IgD-negative memory B cell (primary cell): ENCODE measurements at regions not wholly inside any gene's neighbourhood (a gene's known extent, or its start where the extent isn't known, plus 50 kb on each side); places are given as distances from the start of the nearest gene placed in this dataset.

ENCODE experiments used
- H3K27ac Mint-ChIP-seq, 3 donors: one replicate each; pipeline ENCODE4 v1.8.0; 2020 to 2022; ENCODE audit warnings: mild to moderate bottlenecking in 3 of 3, mixed read lengths in 3 of 3, moderate library complexity in 1 of 3
- H3K27me3 Mint-ChIP-seq: one replicate; pipeline ENCODE4 v1.8.0; 2021; ENCODE audit warnings: mixed read lengths
- H3K36me3 Mint-ChIP-seq: one replicate; pipeline ENCODE4 v1.8.0; 2020; ENCODE audit warnings: mild to moderate bottlenecking, mixed read lengths
- H3K4me1 Mint-ChIP-seq, 3 donors: one replicate each; pipeline ENCODE4 v1.8.0; 2020 to 2022; ENCODE audit warnings: mixed read lengths in 3 of 3, mild to moderate bottlenecking in 1 of 3
- H3K4me3 Mint-ChIP-seq, 4 donors: one replicate each; pipeline ENCODE4 v1.8.0; 2020 to 2022; ENCODE audit warnings: mild to moderate bottlenecking in 4 of 4, mixed read lengths in 4 of 4, moderate library complexity in 3 of 4
- H3K9me3 Mint-ChIP-seq, 3 donors: one replicate each; pipeline ENCODE4 v1.8.0; 2020 to 2021; ENCODE audit warnings: mixed read lengths in 3 of 3, mild to moderate bottlenecking in 1 of 3

- Mint-ChIP-seq H3K4me1 (peaks cover 40 to 55% (median 55%) of the 10 kb centered on the region in 3 donors), H3K27me3 (no peaks in the 10 kb centered on the region), H3K9me3 (no peaks in the 10 kb centered on the region), H3K27ac (peak overlapping the region in 2 of 3 donors; percentile 57 to 91), H3K36me3 (peaks cover 2% of the 10 kb centered on the region), H3K4me3 (peak overlapping the region in 2 of 4 donors; percentile 22 to 25)
These were observed 54.7 kb upstream of the CAB39 start for GRCh38 chr2:230657906-230658305.

- H3K36me3 Mint-ChIP-seq: peaks cover 2% of the 10 kb centered on the region
- peak overlapping the region in 2 of 3 donors; percentile 75 to 78 for H3K27ac Mint-ChIP-seq
- H3K4me3 Mint-ChIP-seq: peak overlapping the region in 3 of 4 donors; percentile 21 to 55 (median 22)
- H3K27me3 Mint-ChIP-seq: no peaks in the 10 kb centered on the region
- no peaks in the 10 kb centered on the region for H3K9me3 Mint-ChIP-seq
- peaks cover 45 to 61% (median 61%) of the 10 kb centered on the region in 3 donors for H3K4me1 Mint-ChIP-seq
These were observed 54.1 kb upstream of the CAB39 start for GRCh38 chr2:230658577-230658876.

GRCh38 chr2:230658877-230659652 lies 53.6 kb upstream of the CAB39 start:
- peaks cover 2% of the 10 kb centered on the region for H3K36me3 Mint-ChIP-seq
- peak overlapping the region; percentile 21 to 55 (median 28) for H3K4me3 Mint-ChIP-seq
- no peaks in the 10 kb centered on the region for H3K9me3 Mint-ChIP-seq
- H3K27me3 Mint-ChIP-seq: no peaks in the 10 kb centered on the region
- H3K4me1 Mint-ChIP-seq: peaks cover 46 to 65% (median 63%) of the 10 kb centered on the region in 3 donors
- H3K27ac Mint-ChIP-seq: peak overlapping the region; percentile 75 to 84 (median 78)

- Mint-ChIP-seq H3K4me3 (peak overlapping the region in 3 of 4 donors; percentile 30 to 86 (median 74)), H3K27ac (peak overlapping the region; percentile 81 to 93 (median 92)), H3K27me3 (no peaks in the 10 kb centered on the region), H3K9me3 (no peaks in the 10 kb centered on the region), H3K4me1 (peaks cover 46 to 76% (median 72%) of the 10 kb centered on the region in 3 donors), H3K36me3 (peaks cover 2% of the 10 kb centered on the region)
These were observed 52.2 kb upstream of the CAB39 start for GRCh38 chr2:230660294-230661060.

GRCh38 chr2:230661072-230661957 lies 51.3 kb upstream of the CAB39 start:
- H3K27me3 Mint-ChIP-seq: no peaks in the 10 kb centered on the region
- peak overlapping the region; percentile 30 to 86 (median 57) for H3K4me3 Mint-ChIP-seq
- H3K36me3 Mint-ChIP-seq: peaks cover 2% of the 10 kb centered on the region
- peak overlapping the region; percentile 81 to 93 (median 92) for H3K27ac Mint-ChIP-seq
- peaks cover 46 to 78% (median 72%) of the 10 kb centered on the region in 3 donors for H3K4me1 Mint-ChIP-seq
- no peaks in the 10 kb centered on the region for H3K9me3 Mint-ChIP-seq
